ENCODE measurements at regions not wholly inside any gene's neighbourhood (a gene's known extent, or its start where the extent isn't known, plus 50 kb on each side); places are given as distances from the start of the nearest gene placed in this dataset.

DNA sequence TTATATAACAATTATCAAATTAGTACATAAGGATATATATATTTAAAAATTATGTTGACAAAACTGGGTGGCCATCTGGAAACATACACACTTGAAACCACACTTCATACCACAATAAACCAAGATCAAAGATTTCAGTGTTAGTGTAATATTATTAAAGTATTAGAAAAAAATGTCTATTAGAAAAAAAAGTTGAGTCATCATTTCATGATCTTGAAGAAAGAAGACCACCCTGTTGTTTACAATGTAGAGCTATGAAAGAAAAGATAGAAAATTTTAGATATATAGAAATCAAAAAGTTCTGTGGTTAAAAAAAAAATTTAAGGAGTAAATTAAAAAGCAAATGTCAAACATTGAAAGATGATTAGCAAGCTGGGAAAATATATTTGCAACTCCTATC, 224.5 kb upstream of the CDH20 start:
- intact Hi-C loops (cut with DNase I; ENCODE audit: low total_unique reads) = no loop called here
- Histone ChIP-seq H3K4me1 (no peaks in the 10 kb centered on the region), H3K9me3 (no peaks in the 10 kb centered on the region), H3K36me3 (no peaks in the 10 kb centered on the region), H3K27ac (no peak overlapping the region), H3K4me3 (no peak overlapping the region), H3K27me3 (replicated peaks in 1 of 7) (no peaks in the 10 kb centered on the region)
- TF ChIP-seq POLR2A (IDR thresholded peaks at IDR 0.05) (no peak), POLR2AphosphoS5 (IDR thresholded peaks at IDR 0.05) (no peak)
- TF ChIP-seq, protein P1, sequence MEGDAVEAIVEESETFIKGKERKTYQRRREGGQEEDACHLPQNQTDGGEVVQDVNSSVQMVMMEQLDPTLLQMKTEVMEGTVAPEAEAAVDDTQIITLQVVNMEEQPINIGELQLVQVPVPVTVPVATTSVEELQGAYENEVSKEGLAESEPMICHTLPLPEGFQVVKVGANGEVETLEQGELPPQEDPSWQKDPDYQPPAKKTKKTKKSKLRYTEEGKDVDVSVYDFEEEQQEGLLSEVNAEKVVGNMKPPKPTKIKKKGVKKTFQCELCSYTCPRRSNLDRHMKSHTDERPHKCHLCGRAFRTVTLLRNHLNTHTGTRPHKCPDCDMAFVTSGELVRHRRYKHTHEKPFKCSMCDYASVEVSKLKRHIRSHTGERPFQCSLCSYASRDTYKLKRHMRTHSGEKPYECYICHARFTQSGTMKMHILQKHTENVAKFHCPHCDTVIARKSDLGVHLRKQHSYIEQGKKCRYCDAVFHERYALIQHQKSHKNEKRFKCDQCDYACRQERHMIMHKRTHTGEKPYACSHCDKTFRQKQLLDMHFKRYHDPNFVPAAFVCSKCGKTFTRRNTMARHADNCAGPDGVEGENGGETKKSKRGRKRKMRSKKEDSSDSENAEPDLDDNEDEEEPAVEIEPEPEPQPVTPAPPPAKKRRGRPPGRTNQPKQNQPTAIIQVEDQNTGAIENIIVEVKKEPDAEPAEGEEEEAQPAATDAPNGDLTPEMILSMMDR (IDR thresholded peaks at IDR 0.05 in 8 of 11, conservative IDR thresholded peaks at IDR 0.05 in 3 of 11) = no peak
- DNase-seq = no peak

DNA sequence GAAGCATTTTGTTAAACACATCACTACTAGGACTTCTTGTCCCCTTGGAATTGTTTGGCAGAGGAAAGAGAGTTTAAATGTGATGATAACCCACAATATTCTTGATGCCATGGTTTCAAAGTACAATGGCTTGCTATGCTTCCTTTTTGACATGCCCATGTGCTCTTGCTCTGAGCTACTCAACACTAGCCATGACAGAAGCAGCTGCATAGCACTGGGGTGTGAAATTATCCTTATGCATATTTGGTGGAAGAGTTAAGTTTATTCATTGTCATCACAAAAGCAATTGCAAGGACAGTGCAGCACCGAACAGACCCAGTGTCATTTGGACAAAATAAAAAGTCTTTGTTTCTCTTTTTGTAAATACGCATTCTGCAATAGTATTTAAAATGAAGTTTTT, 209.9 kb upstream of the CDH20 start:
- 84 to 95% (median 93%) methylated on average over 2 of the region's 2 CpGs for WGBS, 5 donors
- H3K27ac ChIP-seq = no peak overlapping the region
- H3K36me3 ChIP-seq = no peaks in the 10 kb centered on the region
- no peaks in the 10 kb centered on the region for H3K27me3 ChIP-seq (replicated peaks in 1 of 7)
- TF ChIP-seq, protein P1 (IDR thresholded peaks at IDR 0.05 in 8 of 11, conservative IDR thresholded peaks at IDR 0.05 in 3 of 11) = no peak
- TF ChIP-seq POLR2A (IDR thresholded peaks at IDR 0.05) = no peak
- TF ChIP-seq POLR2AphosphoS5 (IDR thresholded peaks at IDR 0.05) = no peak
- no peaks in the 10 kb centered on the region for H3K9me3 ChIP-seq
- no peaks in the 10 kb centered on the region for H3K4me1 ChIP-seq
- DNase-seq = no peak
- H3K4me3 ChIP-seq = no peak overlapping the region
- intact Hi-C loops (cut with DNase I; ENCODE audit: low total_unique reads) = no loop called here

DNA sequence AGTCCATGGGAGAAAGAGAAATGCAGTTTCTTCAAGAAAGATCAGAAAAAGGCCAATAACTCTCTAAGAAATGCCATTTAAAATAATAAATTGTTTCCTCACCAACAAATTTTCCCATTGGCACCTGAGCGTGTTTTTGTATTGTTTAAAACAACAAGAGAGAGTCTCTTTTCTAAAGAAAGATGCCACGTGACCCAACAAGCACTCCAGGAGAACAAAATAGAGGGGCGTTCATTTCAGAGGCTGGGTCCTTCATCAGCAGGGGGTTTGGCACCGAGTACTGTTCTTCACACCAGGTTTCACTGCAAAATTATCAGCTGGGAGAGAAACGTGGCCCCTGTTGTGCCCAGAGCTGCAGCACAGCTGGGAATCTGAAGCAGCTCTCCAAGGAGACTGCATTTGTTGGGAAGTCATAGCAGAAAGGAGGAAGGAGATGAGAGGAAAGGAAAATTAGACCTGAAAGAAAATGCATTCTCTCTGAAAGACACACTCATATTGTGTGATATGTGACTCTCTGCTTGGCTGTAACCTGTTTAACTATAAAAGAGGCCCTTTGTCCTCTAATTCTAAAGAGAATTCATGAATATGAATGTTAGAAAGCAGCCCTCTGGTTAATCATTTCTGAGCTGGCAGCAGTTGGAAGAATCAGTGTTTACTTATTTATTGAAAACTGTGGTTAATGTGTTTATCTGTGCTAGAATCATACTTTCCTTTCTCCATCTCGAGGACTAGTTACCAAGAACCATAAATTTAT, 205.3 kb upstream of the CDH20 start:
- no peak for DNase-seq
- Histone ChIP-seq H3K27ac (no peak overlapping the region), H3K9me3 (no peaks in the 10 kb centered on the region), H3K27me3 (replicated peaks in 1 of 7) (no peaks in the 10 kb centered on the region), H3K4me1 (no peaks in the 10 kb centered on the region), H3K36me3 (no peaks in the 10 kb centered on the region), H3K4me3 (no peak overlapping the region)
- intact Hi-C loops (cut with DNase I; ENCODE audit: low total_unique reads) = no loop called here
- 51 to 67% (median 60%) methylated on average over 6 of the region's 6 CpGs for WGBS, 5 donors
- TF ChIP-seq POLR2AphosphoS5 (IDR thresholded peaks at IDR 0.05) = no peak
- no peak for TF ChIP-seq POLR2A (IDR thresholded peaks at IDR 0.05)
- TF ChIP-seq, protein P1 (IDR thresholded peaks at IDR 0.05 in 8 of 11, conservative IDR thresholded peaks at IDR 0.05 in 3 of 11) = no peak

DNA sequence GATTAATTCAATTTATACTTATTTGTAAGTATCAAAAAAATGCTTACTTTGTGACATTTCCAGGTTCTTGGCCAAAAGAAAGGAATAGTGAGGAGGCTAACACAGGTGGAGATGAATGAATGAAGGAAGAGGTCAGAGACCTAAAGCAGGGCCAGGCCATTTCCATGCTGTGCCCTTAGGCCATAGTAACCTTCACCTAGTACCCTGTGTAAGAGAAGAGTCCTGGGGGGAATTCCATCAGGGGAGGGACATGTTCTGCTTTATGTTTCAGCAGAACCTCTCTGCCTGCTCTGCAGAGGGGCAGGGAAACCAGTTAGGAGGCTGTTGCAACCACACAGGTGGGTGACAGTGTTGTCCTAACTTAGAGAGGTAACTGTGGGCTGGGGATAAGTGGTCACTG, 204.2 kb upstream of the CDH20 start:
- intact Hi-C loops (cut with DNase I; ENCODE audit: low total_unique reads) = no loop called here
- TF ChIP-seq POLR2AphosphoS5 (IDR thresholded peaks at IDR 0.05) (no peak), POLR2A (IDR thresholded peaks at IDR 0.05) (no peak)
- TF ChIP-seq, protein P1 (IDR thresholded peaks at IDR 0.05 in 8 of 11, conservative IDR thresholded peaks at IDR 0.05 in 3 of 11) = no peak
- Histone ChIP-seq H3K27ac (no peak overlapping the region), H3K9me3 (no peaks in the 10 kb centered on the region), H3K4me3 (no peak overlapping the region), H3K36me3 (no peaks in the 10 kb centered on the region), H3K4me1 (no peaks in the 10 kb centered on the region), H3K27me3 (replicated peaks in 1 of 7) (no peaks in the 10 kb centered on the region)
- no peak for DNase-seq
